ENCODE measurements at regions not wholly inside any gene's neighbourhood (a gene's known extent, or its start where the extent isn't known, plus 50 kb on each side); places are given as distances from the start of the nearest gene placed in this dataset.
"Not testable (repeated sequence)": the region's sequence is repeated elsewhere in the genome, so short reads cannot be mapped to it uniquely, and the experiment has no call there.

- Histone ChIP-seq H3K4me3 (no peak overlapping the region), H3K9me3 (no peaks in the 10 kb centered on the region), H3K36me3 (no peaks in the 10 kb centered on the region), H3K27me3 (no peaks in the 10 kb centered on the region)
- DNase-seq: no peak
Measured at GRCh38 chr9:26684029-26684428, 208.6 kb downstream of the CAAP1 start.

- H3K27me3 ChIP-seq: no peaks in the 10 kb centered on the region
- no peak overlapping the region for H3K4me3 ChIP-seq
- DNase-seq: no peak
- no peaks in the 10 kb centered on the region for H3K9me3 ChIP-seq
- H3K36me3 ChIP-seq: no peaks in the 10 kb centered on the region
Measured at GRCh38 chr9:26682796-26683496, 209.7 kb downstream of the CAAP1 start.

- Histone ChIP-seq H3K4me3 (no peak overlapping the region), H3K27me3 (no peaks in the 10 kb centered on the region), H3K36me3 (no peaks in the 10 kb centered on the region), H3K9me3 (no peaks in the 10 kb centered on the region)
- no peak for DNase-seq
Measured at GRCh38 chr9:26682041-26682440, 210.6 kb downstream of the CAAP1 start.

- H3K9me3 ChIP-seq: no peaks in the 10 kb centered on the region
- no peak for DNase-seq
- H3K4me3 ChIP-seq: no peak overlapping the region
- H3K36me3 ChIP-seq: no peaks in the 10 kb centered on the region
- no peaks in the 10 kb centered on the region for H3K27me3 ChIP-seq
Measured at GRCh38 chr9:26677965-26678706, 214.5 kb downstream of the CAAP1 start.

GRCh38 chr9:26675035-26675434, 217.6 kb downstream of the CAAP1 start:
- DNase-seq: peak; percentile 26
- H3K36me3 ChIP-seq: no peaks in the 10 kb centered on the region
- no peak overlapping the region for H3K4me3 ChIP-seq
- no peaks in the 10 kb centered on the region for H3K9me3 ChIP-seq
- no peaks in the 10 kb centered on the region for H3K27me3 ChIP-seq

GRCh38 chr9:26673261-26673660, 219.3 kb downstream of the CAAP1 start:
- H3K4me3 ChIP-seq: no peak overlapping the region
- H3K27me3 ChIP-seq: no peaks in the 10 kb centered on the region
- no peak for DNase-seq
- H3K36me3 ChIP-seq: no peaks in the 10 kb centered on the region
- no peaks in the 10 kb centered on the region for H3K9me3 ChIP-seq

GRCh38 chr9:26669701-26670670, 222.6 kb downstream of the CAAP1 start:
- no peak for DNase-seq
- H3K4me3 ChIP-seq: no peak overlapping the region

GRCh38 chr9:26667882-26668281, 224.7 kb downstream of the CAAP1 start:
- no peak for DNase-seq
- Histone ChIP-seq H3K36me3 (no peaks in the 10 kb centered on the region), H3K27me3 (no peaks in the 10 kb centered on the region), H3K4me3 (no peak overlapping the region), H3K9me3 (no peaks in the 10 kb centered on the region)

More at GRCh38 chr9:26669701-26670670, 222.6 kb downstream of the CAAP1 start:
- no peaks in the 10 kb centered on the region for H3K9me3 ChIP-seq
- H3K27me3 ChIP-seq: no peaks in the 10 kb centered on the region
- no peaks in the 10 kb centered on the region for H3K36me3 ChIP-seq

- Histone ChIP-seq H3K9me3 (no peaks in the 10 kb centered on the region), H3K27me3 (no peaks in the 10 kb centered on the region), H3K4me3 (no peak overlapping the region), H3K36me3 (no peaks in the 10 kb centered on the region)
- no peak for DNase-seq
Measured at GRCh38 chr9:26665666-26666065, 226.9 kb downstream of the CAAP1 start.

GRCh38 chr9:26664087-26664773, 228.4 kb downstream of the CAAP1 start:
- H3K4me3 ChIP-seq, H3K9me3 ChIP-seq, DNase-seq: not testable (repeated sequence)

GRCh38 chr9:26662476-26662875, 230.1 kb downstream of the CAAP1 start:
- no peaks in the 10 kb centered on the region for H3K9me3 ChIP-seq
- no peaks in the 10 kb centered on the region for H3K27me3 ChIP-seq
- DNase-seq: no peak
- no peaks in the 10 kb centered on the region for H3K36me3 ChIP-seq
- H3K4me3 ChIP-seq: no peak overlapping the region

More at GRCh38 chr9:26664087-26664773, 228.4 kb downstream of the CAAP1 start:
- not testable (repeated sequence) for H3K36me3 ChIP-seq, H3K27me3 ChIP-seq

- no peak for DNase-seq
- H3K9me3 ChIP-seq: no peaks in the 10 kb centered on the region
- H3K36me3 ChIP-seq: no peaks in the 10 kb centered on the region
- H3K4me3 ChIP-seq: no peak overlapping the region
- no peaks in the 10 kb centered on the region for H3K27me3 ChIP-seq
Measured at GRCh38 chr9:26658476-26658875, 234.1 kb downstream of the CAAP1 start.

GRCh38 chr9:26657958-26658357, 234.6 kb downstream of the CAAP1 start:
- H3K36me3 ChIP-seq: no peaks in the 10 kb centered on the region
- H3K9me3 ChIP-seq: no peaks in the 10 kb centered on the region
- no peak overlapping the region for H3K4me3 ChIP-seq
- H3K27me3 ChIP-seq: no peaks in the 10 kb centered on the region
- no peak for DNase-seq

GRCh38 chr9:26656003-26656870, 236.4 kb downstream of the CAAP1 start:
- H3K4me3 ChIP-seq: no peak overlapping the region
- H3K36me3 ChIP-seq: no peaks in the 10 kb centered on the region
- no peak for DNase-seq
- no peaks in the 10 kb centered on the region for H3K9me3 ChIP-seq
- no peaks in the 10 kb centered on the region for H3K27me3 ChIP-seq

- no peaks in the 10 kb centered on the region for H3K27me3 ChIP-seq
- no peak overlapping the region for H3K4me3 ChIP-seq
- no peaks in the 10 kb centered on the region for H3K36me3 ChIP-seq
- DNase-seq: no peak
- no peaks in the 10 kb centered on the region for H3K9me3 ChIP-seq
Measured at GRCh38 chr9:26655166-26655565, 237.4 kb downstream of the CAAP1 start.

- DNase-seq: no peak
- Histone ChIP-seq H3K4me3 (no peak overlapping the region), H3K36me3 (no peaks in the 10 kb centered on the region), H3K9me3 (no peaks in the 10 kb centered on the region), H3K27me3 (no peaks in the 10 kb centered on the region)
Measured at GRCh38 chr9:26650325-26650724, 242.3 kb downstream of the CAAP1 start.
